ENCODE measurements at regions not wholly inside any gene's neighbourhood (a gene's known extent, or its start where the extent isn't known, plus 50 kb on each side); places are given as distances from the start of the nearest gene placed in this dataset.

DNA sequence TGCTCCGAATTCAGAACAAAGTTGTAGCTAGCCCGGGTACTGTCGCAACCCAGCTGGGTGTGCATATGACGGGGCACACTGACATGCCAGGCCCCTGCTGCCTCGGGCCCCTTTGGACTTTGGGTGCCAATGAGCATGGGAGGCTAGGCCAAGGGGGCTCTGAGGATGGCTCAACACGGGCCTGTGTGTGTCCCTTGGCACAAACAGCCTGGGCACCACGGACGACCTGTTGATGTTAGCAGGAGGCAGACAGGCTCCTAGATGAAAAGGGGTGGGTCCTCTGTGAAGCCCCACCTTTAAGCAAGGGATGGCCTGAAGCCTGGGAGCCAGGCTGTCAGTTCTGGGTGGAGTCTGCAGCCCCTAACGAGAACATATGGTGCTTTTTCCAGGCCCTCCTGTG is 1688.2 kb downstream of the EFNA5 start:
- no peak overlapping the region for H3K4me3 ChIP-seq (ENCODE audit: low read length)
- no peak for DNase-seq (ENCODE audit: low read depth)
- no peak for TF ChIP-seq CTCF (conservative IDR thresholded peaks at IDR 0.05; ENCODE audit: low read depth, low read length)

DNA sequence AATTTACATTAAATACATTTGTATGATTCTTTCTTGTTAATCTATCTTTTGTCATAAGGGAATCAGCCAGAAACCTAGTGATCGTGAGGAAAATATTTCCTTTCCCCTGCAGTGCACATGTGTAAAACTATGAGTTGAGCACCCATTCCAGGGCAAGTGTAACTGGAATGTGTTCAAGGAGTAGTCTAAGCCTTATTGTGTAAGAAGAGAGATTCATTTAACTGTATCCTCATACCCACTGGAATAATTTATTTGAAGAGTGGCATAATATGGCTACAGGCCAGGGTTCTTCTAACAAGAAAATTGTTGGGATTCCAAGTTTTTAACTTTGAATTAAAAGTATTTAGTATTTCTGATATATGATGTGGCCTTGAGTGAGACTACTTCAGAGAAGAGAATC is 1692.7 kb downstream of the EFNA5 start:
- no peak overlapping the region for H3K4me3 ChIP-seq (ENCODE audit: low read length)
- peak; percentile 43 for DNase-seq (ENCODE audit: low read depth)
- TF ChIP-seq CTCF (conservative IDR thresholded peaks at IDR 0.05; ENCODE audit: low read depth, low read length), result no peak

GRCh38 chr5:105977163-105977562 is 1693.6 kb downstream of the EFNA5 start:
- no peak for TF ChIP-seq CTCF (conservative IDR thresholded peaks at IDR 0.05; ENCODE audit: low read depth, low read length)
- DNase-seq (ENCODE audit: low read depth), result no peak
- no peak overlapping the region for H3K4me3 ChIP-seq (ENCODE audit: low read length)

DNA sequence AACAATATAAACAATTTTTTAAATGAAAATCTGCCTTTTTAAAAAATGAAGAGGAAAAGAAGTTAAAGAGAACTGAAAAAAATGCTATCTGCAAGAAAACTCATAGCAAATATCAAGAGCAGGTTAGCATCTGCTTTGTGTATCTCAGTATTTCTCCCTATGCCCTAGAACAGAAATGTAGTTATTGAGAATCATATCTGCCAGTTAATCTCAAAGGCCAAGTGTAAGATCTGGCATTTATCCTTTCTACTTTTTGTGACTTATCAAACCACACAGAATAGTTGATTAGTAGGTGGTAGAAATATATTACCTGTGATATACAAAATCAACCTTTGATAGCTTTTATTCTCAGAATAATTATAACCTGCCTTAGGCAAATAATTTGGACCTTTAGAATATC is 1699.8 kb downstream of the EFNA5 start:
- no peak for TF ChIP-seq CTCF (conservative IDR thresholded peaks at IDR 0.05; ENCODE audit: low read depth, low read length)
- H3K4me3 ChIP-seq (ENCODE audit: low read length), result no peak overlapping the region
- DNase-seq (ENCODE audit: low read depth), result no peak

DNA sequence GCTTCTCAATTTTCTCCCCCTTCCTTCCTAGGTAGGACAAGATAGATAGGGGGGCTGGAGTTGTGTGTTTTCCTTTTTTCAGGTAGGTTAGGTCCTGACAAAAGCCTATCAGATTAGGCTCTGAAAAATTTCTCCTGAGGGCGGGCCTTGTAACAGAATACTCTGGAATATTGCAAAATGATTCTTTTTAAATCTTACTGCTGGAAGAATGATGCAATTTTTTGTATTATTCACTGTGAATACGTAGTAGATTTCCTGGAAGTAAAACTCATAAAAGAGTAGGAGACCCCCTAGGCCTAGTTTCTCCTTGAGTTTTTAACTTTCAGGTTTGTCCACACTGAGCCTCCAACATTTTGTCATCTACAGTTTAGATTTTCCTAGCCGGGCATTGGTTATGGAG is 1701.8 kb downstream of the EFNA5 start:
- TF ChIP-seq CTCF (conservative IDR thresholded peaks at IDR 0.05; ENCODE audit: low read depth, low read length), result no peak

DNA sequence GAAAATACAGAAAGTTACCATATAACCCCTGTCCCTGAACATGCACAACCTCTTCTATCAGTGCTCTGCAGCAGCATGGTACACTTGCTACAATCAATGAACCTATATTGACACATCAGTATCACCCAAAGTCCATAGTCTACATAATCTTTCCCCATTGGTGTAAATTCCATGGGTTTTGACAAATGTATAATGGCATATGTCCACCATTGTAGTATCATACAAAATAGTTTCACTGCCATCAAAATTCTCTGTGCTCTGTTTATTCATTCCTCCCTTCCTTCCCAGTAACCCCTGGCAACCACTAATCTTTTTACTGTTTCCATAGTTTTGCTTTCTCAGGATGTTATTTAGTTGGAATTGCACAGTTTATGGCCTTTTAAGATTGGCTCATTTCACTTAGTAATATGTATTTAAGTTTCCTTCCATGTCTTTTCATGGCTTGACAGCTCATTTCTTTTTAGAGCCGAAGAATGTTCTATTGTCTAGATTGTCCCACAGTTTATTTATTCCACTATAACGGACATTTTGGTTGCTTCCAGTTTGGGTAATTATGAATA is 1707.0 kb downstream of the EFNA5 start:
- no peak overlapping the region for H3K4me3 ChIP-seq (ENCODE audit: low read length)
- DNase-seq (ENCODE audit: low read depth), result no peak
- TF ChIP-seq CTCF (conservative IDR thresholded peaks at IDR 0.05; ENCODE audit: low read depth, low read length), result no peak

More for the DNA sequence above, 1701.8 kb downstream of the EFNA5 start:
- H3K4me3 ChIP-seq (ENCODE audit: low read length), result no peak overlapping the region
- no peak for DNase-seq (ENCODE audit: low read depth)

- no peak for TF ChIP-seq CTCF (conservative IDR thresholded peaks at IDR 0.05; ENCODE audit: low read depth, low read length)
- no peak overlapping the region for H3K4me3 ChIP-seq (ENCODE audit: low read length)
- DNase-seq (ENCODE audit: low read depth), result no peak
Observed at GRCh38 chr5:105961572-105961971, 1709.2 kb downstream of the EFNA5 start.
